Astrocyte of the hippocampus (primary cell): ENCODE measurements at regions not wholly inside any gene's neighbourhood (a gene's known extent, or its start where the extent isn't known, plus 50 kb on each side); places are given as distances from the start of the nearest gene placed in this dataset.

Experiments used
- DNase-seq: peaks from one replicate; pipeline ENCODE4 v3.0.0; 2011; ENCODE audit warnings: low read depth, low spot score

- peak; percentile 9 for DNase-seq
These were observed 56.6 kb upstream of the SMOC2 start for GRCh38 chr6:168384045-168385036.

DNA sequence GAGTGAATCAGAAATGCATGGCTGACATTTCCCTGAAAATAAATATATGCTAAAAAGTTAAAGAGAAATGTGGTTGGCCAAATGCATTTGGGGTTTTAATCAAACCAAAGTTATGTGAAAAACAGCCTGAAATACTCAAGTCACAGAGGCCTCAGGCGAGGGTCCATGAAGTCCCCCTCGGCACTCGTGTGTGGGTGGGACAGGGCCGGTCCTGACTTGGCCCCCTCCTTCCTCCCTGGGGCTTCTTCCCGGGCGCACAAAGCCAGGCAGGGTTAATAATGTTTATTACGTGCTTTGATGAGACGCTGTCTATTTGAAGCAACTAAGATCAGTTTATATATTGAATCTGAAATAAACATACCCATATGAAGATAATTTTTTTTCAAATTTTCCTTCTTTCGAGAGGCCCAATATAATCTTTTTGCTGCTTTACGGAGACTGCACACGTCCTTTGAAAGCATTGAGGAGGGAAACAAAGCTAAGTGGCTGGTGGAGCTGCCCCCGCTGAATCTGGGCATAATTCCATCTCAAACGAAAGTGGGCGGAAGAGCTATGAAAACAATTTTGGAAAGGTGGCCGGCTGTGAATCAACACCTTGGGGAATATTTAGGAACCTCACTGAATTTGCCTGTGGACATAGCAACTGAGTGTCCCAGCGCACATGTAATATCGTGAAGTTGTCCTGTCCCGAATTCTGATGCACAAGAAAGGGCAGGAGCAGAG, 55.8 kb upstream of the SMOC2 start:
- DNase-seq = peak; percentile 33

GRCh38 chr6:168385858-168386735, 54.9 kb upstream of the SMOC2 start:
- DNase-seq = no peak

DNA sequence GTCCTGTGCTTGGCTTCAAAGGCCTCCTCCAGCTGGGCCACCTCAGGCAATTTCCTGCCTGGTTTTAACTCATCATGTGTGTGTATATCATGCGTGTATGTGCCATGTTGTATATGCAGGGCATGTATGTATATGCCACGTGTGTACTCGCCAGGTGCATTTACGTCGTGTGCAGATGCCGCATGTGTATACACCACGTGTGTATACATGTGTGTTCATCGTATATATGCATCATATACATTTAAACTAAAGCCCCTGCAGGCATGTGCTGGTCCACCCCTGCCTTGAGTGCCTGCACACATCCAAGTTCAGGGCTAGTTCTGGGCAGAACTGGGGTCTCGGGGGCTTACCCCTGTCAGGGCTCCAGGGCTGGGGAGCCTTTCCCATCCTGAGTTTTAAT, 54.0 kb upstream of the SMOC2 start:
- DNase-seq = no peak

DNA sequence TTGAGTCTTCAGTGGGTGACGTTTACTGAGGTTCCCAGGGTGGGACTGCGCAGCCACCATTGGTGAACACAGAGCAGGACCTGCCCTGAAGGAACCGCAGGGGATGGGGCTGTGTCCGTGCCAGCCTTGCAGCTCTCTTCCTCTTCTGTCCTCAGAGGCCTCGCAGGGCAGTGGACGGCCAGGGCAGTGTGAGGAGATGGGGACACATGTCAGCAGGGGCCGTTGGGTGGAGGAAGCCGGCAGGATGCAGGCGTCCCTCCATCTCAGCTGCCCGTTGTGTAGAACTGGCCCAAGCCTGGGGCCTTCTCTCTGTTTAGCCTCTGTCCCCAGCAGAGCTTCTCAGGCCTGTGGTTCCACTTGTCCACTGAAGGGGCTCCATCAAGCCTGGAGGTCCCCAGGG, 53.6 kb upstream of the SMOC2 start:
- DNase-seq = no peak

GRCh38 chr6:168387911-168388310, 53.1 kb upstream of the SMOC2 start:
- DNase-seq = no peak

DNA sequence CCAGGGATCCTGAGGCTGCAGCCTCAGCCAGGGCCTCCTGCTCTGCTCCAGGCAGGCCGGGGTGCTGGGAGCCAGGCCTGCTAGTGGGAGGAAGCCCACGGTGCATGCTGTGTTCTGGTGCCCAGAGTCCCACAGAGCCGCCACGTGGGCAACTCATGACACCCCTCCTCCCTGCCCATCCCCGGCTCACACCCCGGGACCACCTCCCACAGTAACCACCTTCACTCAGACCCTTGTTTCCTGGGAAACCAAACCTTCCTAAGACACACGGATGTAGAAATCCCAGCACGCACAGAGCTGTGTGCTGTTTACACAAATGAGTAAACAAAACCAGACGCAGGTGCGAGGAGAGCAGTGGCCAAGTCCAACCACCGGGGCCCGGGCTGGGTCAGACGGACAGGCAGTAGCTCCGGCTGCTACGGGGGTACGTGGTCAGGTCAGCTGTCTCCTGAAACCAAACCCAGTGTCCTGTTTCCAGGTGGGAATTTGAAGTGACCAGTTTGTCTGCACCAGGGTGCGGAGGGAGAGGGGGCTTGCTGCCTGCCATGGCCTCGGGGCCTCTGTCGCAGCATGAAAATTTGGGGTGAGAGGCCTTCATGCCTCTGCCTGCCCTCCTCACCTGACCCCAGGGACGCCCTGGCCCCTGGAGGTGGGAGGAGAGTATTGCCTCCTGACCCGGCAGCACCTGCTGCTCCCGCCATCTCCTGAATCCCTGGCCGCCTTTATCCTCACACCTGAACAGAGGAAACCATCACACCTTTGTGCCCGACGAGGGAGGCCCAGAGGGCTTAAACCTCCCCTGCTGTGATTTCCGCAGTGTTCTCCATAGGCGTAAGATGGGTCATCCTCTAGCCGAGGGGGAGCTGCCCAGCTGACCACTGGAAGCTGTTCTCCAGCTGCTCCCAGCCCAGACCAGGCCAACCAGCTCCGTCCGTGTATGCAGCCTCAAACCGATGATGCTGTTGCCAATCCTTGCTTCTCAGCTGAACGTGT, 52.0 kb upstream of the SMOC2 start:
- no peak for DNase-seq

DNA sequence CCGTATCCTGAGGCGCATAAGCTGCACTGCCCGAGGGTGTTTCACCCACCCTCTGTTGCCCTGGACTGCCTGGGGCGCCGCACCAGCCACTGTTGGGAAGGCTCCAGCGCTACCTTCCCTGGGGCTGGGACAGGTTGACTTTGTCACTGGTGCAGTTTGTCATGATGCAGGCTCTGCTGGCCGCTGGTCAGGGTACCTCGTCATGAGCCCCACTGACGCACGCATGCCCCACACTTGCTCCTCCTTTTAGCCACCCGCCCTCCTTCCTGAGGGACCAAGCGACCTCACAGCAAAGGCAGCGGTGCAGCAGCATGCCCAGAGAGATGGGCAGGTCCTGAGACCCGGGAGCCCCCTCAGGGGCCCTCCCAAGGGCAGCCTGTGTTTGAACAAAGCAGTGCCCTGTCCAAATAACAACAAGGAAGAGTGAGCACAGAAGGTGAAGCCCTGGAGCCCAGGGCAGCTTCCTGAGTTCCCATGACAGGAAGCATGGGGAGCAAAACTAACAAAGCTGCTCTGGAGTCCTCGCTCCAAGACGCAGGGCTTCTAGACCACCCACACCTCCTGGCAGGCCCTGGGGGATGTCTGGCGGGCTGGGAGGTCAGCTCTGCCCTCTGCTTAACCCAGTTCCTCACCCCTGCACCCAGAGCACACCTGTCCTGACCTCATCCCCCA, 50.1 kb upstream of the SMOC2 start:
- DNase-seq = no peak
